ENCODE measurements at regions not wholly inside any gene's neighbourhood (a gene's known extent, or its start where the extent isn't known, plus 50 kb on each side); places are given as distances from the start of the nearest gene placed in this dataset.
"Not testable (repeated sequence)": the region's sequence is repeated elsewhere in the genome, so short reads cannot be mapped to it uniquely, and the experiment has no call there.

DNA sequence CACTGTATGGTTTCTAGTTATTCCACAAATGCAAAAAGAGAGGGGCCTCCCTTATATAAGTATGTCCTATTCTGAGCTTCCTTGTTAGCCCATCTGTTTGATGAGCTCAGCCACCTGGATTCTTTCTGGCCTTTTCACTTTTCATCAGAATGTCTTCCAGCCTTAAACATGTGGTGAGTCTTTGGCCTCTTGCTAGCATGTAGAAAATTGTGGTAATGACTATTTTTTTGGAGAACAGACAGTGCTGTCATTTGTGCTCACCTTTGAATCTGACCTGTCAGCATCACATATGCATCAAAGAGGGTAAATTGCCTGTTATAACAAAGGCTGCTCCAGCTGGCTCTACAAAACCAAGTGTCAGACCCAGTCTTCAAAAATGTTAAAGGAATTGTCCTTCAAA is 558.7 kb downstream of the RAB38 start:
- Mint-ChIP-seq H3K4me3 (no peak overlapping the region), H3K27ac (no peak overlapping the region), H3K9me3 (no peaks in the 10 kb centered on the region), H3K4me1 (no peaks in the 10 kb centered on the region), H3K27me3 (no peaks in the 10 kb centered on the region), H3K36me3 (ENCODE audit: low read depth) (no peaks in the 10 kb centered on the region)
- POLR2A ChIA-PET: no interaction called here
- CTCF ChIA-PET: no interaction called here
- no peak for DNase-seq

DNA sequence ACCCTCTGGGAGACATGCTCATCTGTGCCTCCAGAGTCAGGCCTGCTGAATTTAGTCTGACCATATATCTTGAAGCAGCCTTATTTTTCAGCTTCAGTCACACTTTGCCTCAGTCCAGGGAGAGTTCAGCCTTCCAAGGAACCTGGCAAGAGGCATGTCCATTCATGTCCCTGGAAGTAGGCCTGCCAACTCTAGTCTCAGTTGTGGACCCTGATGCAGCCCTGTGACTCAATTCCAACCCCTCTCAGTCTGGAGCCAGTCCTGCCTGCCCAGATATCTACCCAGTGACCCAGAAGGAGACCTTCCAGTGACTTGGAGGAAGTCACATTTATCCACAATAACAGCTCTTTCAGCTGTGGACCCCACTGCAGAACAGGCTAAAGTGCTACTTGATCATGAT is 566.6 kb downstream of the TMEM135 start:
- POLR2A ChIA-PET: no interaction called here
- Mint-ChIP-seq H3K27ac (no peak overlapping the region), H3K4me3 (no peak overlapping the region), H3K36me3 (ENCODE audit: low read depth) (no peaks in the 10 kb centered on the region), H3K27me3 (no peaks in the 10 kb centered on the region), H3K9me3 (no peaks in the 10 kb centered on the region), H3K4me1 (no peaks in the 10 kb centered on the region)
- CTCF ChIA-PET: no interaction called here
- no peak for DNase-seq

DNA sequence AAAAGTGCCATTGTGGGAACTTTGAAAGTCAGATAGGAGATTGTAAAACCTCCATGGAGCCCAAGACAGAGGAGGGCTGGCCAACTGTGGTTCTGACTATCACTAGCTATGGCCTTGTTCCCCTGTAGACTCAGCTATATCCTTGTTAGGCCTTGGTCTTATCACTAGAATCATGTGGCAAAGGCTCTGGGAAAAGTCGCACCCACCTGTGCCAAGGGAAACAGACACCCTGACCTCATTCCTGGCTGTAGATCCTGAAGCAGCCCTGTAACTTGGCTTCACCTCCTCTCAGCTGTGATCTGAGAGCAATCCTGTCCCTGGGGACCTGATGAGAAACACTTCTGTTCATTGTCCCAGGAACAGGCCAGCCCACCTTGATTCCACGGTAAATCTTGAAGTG is 566.2 kb downstream of the TMEM135 start:
- no peak overlapping the region for H3K27ac Mint-ChIP-seq
- H3K4me1 Mint-ChIP-seq: no peaks in the 10 kb centered on the region
- H3K9me3 Mint-ChIP-seq: no peaks in the 10 kb centered on the region
- no peak overlapping the region for H3K4me3 Mint-ChIP-seq
- H3K36me3 Mint-ChIP-seq (ENCODE audit: low read depth): no peaks in the 10 kb centered on the region
- H3K27me3 Mint-ChIP-seq: no peaks in the 10 kb centered on the region
- no peak for DNase-seq
- POLR2A ChIA-PET: no interaction called here
- CTCF ChIA-PET: no interaction called here

DNA sequence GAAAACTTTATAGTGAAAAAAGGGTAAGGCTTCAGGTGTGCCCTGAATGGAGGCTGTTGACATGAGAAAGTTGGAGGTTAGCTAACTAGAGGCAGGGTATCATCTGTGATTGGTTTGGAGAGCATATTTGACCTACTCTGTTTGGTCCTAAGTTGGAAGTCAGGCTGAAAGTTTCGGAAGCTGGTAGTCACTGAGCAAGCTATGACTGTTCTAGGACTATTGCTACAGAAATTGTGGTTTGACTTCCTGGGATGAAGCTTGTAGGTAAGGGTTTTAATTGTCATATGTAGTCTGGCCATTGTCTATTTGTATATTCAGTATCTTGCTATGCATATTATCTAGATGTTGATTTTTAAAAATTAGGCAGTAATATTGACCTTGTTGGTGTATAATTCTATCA is 565.0 kb downstream of the TMEM135 start:
- no peak overlapping the region for H3K27ac Mint-ChIP-seq
- H3K4me1 Mint-ChIP-seq: no peaks in the 10 kb centered on the region
- ChIA-PET POLR2A (no interaction called here), CTCF (interaction anchor here (0.6 kb wide), 1 partner anchor 119 kb away, joined by 3 read pairs; no protein-coding TSS in a partner anchor)
- no peaks in the 10 kb centered on the region for H3K36me3 Mint-ChIP-seq (ENCODE audit: low read depth)
- no peaks in the 10 kb centered on the region for H3K9me3 Mint-ChIP-seq
- no peaks in the 10 kb centered on the region for H3K27me3 Mint-ChIP-seq
- H3K4me3 Mint-ChIP-seq: no peak overlapping the region
- DNase-seq: no peak

DNA sequence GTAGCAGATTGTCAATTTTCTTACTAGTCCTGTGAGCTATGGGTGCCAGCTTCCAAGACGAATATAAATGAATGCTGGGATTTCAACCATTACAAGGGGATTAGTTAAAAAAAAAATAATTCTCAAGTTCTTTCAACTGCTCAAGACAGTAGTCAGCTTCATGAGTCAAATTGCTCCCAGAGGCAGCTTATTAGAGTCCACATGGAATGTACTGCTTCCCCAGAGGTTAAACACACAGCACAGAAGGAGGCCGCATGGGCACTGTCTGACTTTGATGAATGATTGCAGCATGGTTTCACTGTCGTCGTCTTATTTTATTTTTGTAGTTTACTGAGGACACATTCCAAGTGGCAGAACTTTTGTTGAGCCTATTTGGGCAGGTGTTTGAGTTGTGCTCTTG is 563.2 kb downstream of the TMEM135 start:
- no peaks in the 10 kb centered on the region for H3K4me1 Mint-ChIP-seq
- H3K36me3 Mint-ChIP-seq (ENCODE audit: low read depth): no peaks in the 10 kb centered on the region
- H3K27ac Mint-ChIP-seq: no peak overlapping the region
- POLR2A ChIA-PET: no interaction called here
- H3K9me3 Mint-ChIP-seq: no peaks in the 10 kb centered on the region
- CTCF ChIA-PET: no interaction called here
- DNase-seq: no peak
- H3K27me3 Mint-ChIP-seq: no peaks in the 10 kb centered on the region
- H3K4me3 Mint-ChIP-seq: no peak overlapping the region

DNA sequence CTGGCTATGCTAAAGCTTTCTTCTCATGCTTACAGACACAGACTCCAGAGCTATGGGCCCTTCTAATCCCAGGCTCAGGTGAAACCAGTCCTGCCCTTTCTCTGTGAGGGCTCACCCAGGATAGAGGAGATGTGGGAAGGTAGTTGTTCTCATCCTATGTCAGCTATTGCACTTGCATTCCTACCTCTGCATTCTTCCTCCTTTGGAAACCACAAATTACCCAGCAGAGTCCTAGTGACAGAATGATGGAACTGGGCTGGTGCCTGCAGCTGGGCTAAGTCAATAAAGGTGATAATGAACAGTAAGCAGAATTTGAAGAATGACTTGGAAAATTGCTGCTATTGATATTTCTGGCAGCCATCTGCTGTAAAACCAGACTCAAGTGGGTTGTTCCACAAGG is 560.0 kb downstream of the TMEM135 start:
- Mint-ChIP-seq H3K4me1 (no peaks in the 10 kb centered on the region), H3K36me3 (ENCODE audit: low read depth) (no peaks in the 10 kb centered on the region), H3K27me3 (no peaks in the 10 kb centered on the region), H3K9me3 (no peaks in the 10 kb centered on the region), H3K27ac (no peak overlapping the region), H3K4me3 (no peak overlapping the region)
- ChIA-PET POLR2A (no interaction called here), CTCF (no interaction called here)
- DNase-seq: no peak

DNA sequence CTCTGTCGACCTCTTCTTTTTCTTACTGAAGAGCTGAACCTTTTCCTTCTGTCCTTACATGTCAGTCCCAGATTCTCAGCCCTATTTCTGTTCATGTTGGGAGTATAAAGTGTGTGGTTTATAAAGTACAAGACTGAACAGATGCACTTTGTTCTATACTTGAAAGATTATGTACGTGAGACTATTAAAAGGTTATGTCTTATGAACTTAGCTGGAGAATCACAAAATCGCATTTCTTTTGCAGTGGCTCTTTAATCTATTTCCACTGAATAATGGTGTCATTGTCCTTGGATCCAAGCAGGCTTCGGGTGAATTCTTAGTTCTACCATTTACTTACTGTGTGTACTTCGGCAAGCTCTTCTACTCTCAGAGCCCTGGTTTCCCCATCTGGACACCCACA is 558.4 kb downstream of the TMEM135 start:
- DNase-seq: no peak
- H3K27me3 Mint-ChIP-seq: no peaks in the 10 kb centered on the region
- H3K4me3 Mint-ChIP-seq: no peak overlapping the region
- no peaks in the 10 kb centered on the region for H3K36me3 Mint-ChIP-seq (ENCODE audit: low read depth)
- ChIA-PET CTCF (no interaction called here), POLR2A (no interaction called here)
- no peaks in the 10 kb centered on the region for H3K4me1 Mint-ChIP-seq
- H3K9me3 Mint-ChIP-seq: peaks cover 5% of the 10 kb centered on the region
- H3K27ac Mint-ChIP-seq: no peak overlapping the region

DNA sequence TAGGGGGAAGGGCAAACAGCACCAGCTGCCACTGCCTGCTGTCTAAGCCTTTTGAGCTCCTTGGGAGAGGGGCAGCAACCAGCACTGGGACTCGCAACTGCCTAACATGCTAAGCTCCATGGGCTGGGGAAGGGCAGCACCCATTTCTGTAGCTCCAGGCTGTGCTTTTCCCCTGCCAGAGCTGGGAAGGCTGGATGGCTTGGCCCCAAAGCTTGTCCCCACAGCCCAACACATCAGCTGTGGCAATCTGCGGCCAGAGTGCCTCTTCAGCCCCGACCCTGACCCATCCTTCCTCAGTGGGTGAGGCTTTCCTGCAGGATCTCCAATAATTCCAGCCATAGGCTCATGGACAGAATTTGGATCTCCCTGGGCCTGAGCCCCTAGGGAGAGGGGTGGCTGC is 551.3 kb downstream of the TMEM135 start:
- Mint-ChIP-seq H3K27me3 (no peaks in the 10 kb centered on the region), H3K27ac (no peak overlapping the region), H3K4me3 (no peak overlapping the region), H3K4me1 (no peaks in the 10 kb centered on the region), H3K36me3 (ENCODE audit: low read depth) (no peaks in the 10 kb centered on the region), H3K9me3 (peaks cover 20% of the 10 kb centered on the region)
- ChIA-PET POLR2A (no interaction called here), CTCF (no interaction called here)
- no peak for DNase-seq

DNA sequence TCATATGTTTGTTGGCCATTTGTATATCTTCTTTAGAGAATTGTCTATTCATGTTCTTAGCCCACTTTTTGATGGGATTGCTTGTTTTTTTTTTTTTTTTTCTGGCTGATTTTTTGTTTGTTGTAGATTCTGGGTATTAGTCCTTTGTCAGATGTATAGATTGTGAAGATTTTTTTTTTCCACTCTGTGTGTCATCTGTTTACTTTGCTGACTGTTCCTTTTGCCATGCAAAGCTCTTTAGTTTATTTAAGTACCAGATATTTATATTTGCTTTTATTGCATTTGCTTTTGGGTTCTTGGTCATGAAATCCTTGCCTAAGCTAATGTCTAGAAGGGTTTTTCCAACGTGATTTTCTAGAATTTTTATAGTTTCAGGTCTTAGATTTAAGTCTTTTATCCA is 547.9 kb downstream of the TMEM135 start:
- H3K4me1 Mint-ChIP-seq; POLR2A ChIA-PET; DNase-seq; CTCF ChIA-PET; H3K36me3 Mint-ChIP-seq (ENCODE audit: low read depth); H3K4me3 Mint-ChIP-seq; H3K27ac Mint-ChIP-seq; H3K27me3 Mint-ChIP-seq: not testable (repeated sequence)
- peaks cover 15% of the 10 kb centered on the region for H3K9me3 Mint-ChIP-seq

DNA sequence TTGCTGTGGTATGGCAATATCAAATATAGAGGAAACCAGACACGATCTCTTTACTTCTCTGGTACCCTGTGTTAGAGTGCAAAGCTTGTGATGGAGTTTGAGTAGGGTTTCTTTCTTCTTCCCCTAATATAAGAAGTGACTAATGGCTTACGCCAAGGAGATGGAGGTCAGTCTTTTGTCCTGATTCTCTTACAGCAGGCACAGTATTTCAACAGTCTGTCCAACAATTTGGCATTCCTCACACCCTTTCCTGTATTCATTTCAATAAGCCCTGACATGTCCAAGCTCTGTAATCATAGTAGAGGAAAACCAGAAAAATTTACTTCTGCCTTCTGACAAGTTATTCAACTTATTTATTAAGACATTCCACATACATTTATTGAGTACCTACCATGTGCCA is 546.2 kb downstream of the TMEM135 start:
- no peaks in the 10 kb centered on the region for H3K4me1 Mint-ChIP-seq
- no peak for DNase-seq
- POLR2A ChIA-PET: no interaction called here

DNA sequence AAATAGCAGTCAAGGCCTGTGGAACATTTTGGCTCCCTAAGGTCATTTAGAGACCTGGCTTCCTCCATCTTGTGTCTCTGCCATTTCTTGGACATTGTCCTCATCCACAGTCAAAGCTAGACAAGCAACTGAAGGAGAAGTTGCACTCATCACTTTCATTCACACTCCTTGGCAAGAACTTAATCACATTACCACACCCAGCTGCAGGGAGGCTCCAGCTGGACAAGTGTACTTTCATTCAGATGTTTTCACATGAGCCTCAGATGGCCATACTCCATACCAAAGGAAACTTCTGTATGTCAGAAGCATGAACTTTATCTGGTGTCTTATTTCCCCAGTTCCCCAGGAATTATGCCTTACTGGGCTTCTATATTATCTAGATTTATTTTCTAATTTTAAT is 537.4 kb downstream of the TMEM135 start:
- Mint-ChIP-seq H3K27ac (no peak overlapping the region), H3K9me3 (no peaks in the 10 kb centered on the region), H3K4me3 (no peak overlapping the region), H3K4me1 (no peaks in the 10 kb centered on the region), H3K27me3 (no peaks in the 10 kb centered on the region), H3K36me3 (ENCODE audit: low read depth) (no peaks in the 10 kb centered on the region)
- ChIA-PET CTCF (no interaction called here), POLR2A (no interaction called here)
- no peak for DNase-seq

More for the DNA sequence above, 546.2 kb downstream of the TMEM135 start:
- peaks cover 4% of the 10 kb centered on the region for H3K9me3 Mint-ChIP-seq
- no peak overlapping the region for H3K4me3 Mint-ChIP-seq
- CTCF ChIA-PET: no interaction called here
- no peaks in the 10 kb centered on the region for H3K36me3 Mint-ChIP-seq (ENCODE audit: low read depth)
- no peaks in the 10 kb centered on the region for H3K27me3 Mint-ChIP-seq
- no peak overlapping the region for H3K27ac Mint-ChIP-seq

DNA sequence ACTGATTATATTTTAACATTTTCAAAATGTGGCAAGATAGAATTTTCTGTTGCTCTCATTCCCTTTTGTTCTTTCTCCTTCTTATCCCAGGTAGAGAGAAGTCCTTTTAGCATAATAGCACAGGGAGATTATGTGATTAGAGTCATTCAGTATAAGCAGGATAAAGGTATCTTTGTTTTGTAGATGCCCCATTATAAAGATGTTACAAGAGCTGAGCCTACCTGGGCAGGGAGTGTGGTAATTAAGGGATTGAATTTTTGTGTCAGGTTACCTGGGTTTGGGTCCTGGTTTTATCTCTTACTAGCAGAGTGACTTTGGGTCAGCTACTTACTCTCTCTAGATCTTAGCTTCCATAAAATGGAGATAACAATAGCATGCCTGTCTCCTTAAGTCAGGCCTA is 536.5 kb downstream of the TMEM135 start:
- POLR2A ChIA-PET: no interaction called here
- Mint-ChIP-seq H3K4me1 (no peaks in the 10 kb centered on the region), H3K36me3 (ENCODE audit: low read depth) (no peaks in the 10 kb centered on the region), H3K27me3 (no peaks in the 10 kb centered on the region), H3K4me3 (no peak overlapping the region), H3K9me3 (no peaks in the 10 kb centered on the region), H3K27ac (no peak overlapping the region)
- no peak for DNase-seq
- CTCF ChIA-PET: no interaction called here

DNA sequence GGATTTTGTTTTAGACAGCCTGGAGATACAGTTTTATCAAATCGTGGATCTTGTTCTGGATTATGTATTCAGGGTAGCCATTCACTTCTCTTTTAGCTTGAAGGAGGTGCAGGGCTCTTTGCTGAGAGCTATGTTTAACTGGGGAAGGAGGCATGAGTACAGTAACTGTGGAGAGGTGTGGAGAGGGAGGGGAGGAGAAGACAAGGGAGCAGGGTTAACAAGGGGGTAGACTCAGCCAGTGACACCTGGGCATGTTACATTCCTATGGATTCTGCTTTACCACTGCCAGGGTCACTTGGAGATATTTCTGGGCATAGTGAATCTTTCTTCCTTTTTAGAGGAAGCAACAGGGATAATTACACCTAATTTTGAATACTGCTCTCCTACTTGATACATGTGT is 536.0 kb downstream of the TMEM135 start:
- CTCF ChIA-PET: no interaction called here
- Mint-ChIP-seq H3K27me3 (no peaks in the 10 kb centered on the region), H3K9me3 (no peaks in the 10 kb centered on the region), H3K4me1 (no peaks in the 10 kb centered on the region), H3K4me3 (no peak overlapping the region), H3K27ac (no peak overlapping the region), H3K36me3 (ENCODE audit: low read depth) (no peaks in the 10 kb centered on the region)
- POLR2A ChIA-PET: no interaction called here
- no peak for DNase-seq

DNA sequence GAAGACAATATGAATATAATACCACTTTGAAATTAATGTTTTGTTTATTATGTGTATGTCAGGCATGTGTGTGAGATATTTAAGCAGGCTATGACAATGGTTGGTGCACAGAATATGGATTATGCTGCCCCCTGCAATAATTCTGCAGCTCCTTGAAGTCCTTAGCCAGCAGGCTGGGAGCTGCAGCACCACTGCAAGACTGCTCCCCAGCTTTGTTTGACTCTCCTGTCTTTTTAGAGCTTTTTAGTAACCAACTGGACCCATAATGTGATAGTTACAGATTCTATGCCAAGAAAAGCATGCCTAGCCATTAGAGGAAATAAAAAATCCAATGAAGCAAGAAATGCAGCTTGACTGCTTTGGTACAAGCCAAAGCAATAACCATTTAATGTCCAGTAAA is 535.1 kb downstream of the TMEM135 start:
- DNase-seq: no peak
- Mint-ChIP-seq H3K27me3 (no peaks in the 10 kb centered on the region), H3K9me3 (no peaks in the 10 kb centered on the region), H3K4me1 (no peaks in the 10 kb centered on the region), H3K27ac (no peak overlapping the region), H3K4me3 (no peak overlapping the region), H3K36me3 (ENCODE audit: low read depth) (no peaks in the 10 kb centered on the region)
- CTCF ChIA-PET: no interaction called here
- POLR2A ChIA-PET: no interaction called here

DNA sequence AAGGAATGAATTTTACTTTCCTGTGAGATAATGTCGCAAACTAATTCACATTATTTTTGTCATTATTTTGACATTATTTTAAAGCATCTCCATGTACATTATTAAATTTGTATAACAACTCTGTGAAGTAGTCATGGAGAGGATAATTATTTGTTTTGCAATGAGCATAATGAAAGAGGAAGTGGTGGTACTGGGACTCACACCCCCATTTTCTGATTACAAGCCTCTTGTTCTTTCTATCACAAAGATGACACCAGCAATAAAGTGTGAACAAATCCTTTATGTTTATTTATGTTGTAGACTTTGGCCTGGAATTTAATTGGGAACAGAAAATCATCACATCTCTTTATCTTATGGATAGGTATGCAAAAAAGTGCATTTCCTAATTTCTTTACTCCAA is 522.6 kb downstream of the TMEM135 start:
- Mint-ChIP-seq H3K36me3 (ENCODE audit: low read depth) (no peaks in the 10 kb centered on the region), H3K4me3 (no peak overlapping the region), H3K4me1 (no peaks in the 10 kb centered on the region), H3K27ac (no peak overlapping the region), H3K9me3 (no peaks in the 10 kb centered on the region), H3K27me3 (no peaks in the 10 kb centered on the region)
- ChIA-PET POLR2A (no interaction called here), CTCF (no interaction called here)
- no peak for DNase-seq
